ENCODE measurements at regions not wholly inside any gene's neighbourhood (a gene's known extent, or its start where the extent isn't known, plus 50 kb on each side); places are given as distances from the start of the nearest gene placed in this dataset.

GRCh38 chr9:12462861-12463260, 230.3 kb upstream of the TYRP1 start:
- TF ChIP-seq POLR2A (IDR thresholded peaks at IDR 0.05) (no peak), CTCF (IDR thresholded peaks at IDR 0.05) (no peak)
